HG03103 (cell line): ENCODE measurements at regions not wholly inside any gene's neighbourhood (a gene's known extent, or its start where the extent isn't known, plus 50 kb on each side); places are given as distances from the start of the nearest gene placed in this dataset.

Source experiments
- ATAC-seq: cut with Tn5 transposase; IDR thresholded peaks from one replicate; pipeline ENCODE4 v1.9.1; 2021; ENCODE audit warnings: low read depth; ENCODE audit not compliant: unreplicated experiment

GRCh38 chr1:62917314-62917713, 133.4 kb downstream of the ATG4C start:
- ATAC-seq, result no peak

DNA sequence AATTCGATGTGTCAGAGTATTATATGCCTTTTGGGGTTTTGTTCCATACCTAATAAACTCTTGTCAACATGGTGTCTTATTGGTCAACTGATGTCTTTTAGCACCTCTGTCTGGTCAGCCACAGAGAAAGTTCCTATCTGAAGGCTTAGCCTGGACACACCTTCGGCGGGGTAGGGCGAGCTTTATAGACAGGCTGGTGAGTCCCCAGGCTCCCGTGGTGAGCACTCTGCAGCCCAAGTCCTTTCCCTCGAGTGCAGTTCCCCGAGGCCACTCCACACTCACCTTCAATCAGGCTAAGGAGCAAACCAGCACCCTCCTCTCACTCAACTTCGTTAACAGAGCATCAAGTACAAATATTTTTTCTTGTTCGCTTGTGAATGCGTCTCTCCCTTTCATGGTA, 133.9 kb downstream of the ATG4C start:
- no peak for ATAC-seq

GRCh38 chr1:62918700-62919099, 134.8 kb downstream of the ATG4C start:
- no peak for ATAC-seq

DNA sequence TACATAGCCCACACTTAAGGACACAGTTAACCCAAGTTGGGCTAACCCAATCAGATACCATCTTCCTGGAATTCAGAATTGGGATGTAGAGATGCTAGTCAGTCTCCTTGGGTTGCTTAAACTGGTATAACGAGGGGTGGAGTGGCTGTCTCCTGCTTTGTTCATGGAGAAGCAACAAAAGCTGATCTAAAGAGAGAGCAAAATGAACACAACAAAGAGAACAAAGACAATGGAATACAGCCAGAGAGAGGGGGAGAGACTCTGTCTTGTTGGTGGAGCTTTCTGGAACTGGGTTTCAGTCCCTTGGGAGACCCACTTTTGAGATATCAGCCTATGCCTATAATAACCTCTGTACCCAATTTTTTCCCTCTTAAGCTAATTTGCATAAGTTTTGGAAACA, 138.1 kb downstream of the ATG4C start:
- ATAC-seq, result no peak

- ATAC-seq, result no peak
Observed at GRCh38 chr1:62924983-62925790, 141.3 kb downstream of the ATG4C start.

DNA sequence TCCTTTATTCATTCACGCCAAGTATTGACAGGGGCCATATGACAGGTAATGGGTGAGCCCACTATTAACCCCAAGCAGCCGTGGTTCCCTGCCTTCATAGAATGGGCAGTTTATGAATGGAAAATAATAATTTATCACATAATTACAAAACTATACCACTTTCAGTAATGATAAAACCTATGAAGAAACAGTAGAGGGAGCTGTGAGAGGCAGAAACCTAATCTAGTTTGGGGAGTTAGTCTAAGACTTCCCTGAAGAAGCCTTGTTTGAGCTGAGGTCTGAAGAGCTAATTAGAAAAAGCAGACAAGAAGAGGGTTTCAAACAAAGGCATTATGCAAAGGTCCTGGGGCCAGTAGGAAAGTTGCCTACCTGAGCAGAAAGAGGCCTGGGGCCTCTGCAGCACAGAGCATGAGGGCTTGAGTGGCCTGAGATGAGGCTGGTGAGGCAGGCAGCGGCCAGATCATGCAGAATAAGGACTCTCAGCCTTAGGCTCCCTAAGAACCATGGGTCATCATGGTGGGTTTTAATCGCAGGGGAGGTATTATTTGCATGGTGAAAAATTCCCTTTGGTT, 142.8 kb downstream of the ATG4C start:
- ATAC-seq, result no peak

DNA sequence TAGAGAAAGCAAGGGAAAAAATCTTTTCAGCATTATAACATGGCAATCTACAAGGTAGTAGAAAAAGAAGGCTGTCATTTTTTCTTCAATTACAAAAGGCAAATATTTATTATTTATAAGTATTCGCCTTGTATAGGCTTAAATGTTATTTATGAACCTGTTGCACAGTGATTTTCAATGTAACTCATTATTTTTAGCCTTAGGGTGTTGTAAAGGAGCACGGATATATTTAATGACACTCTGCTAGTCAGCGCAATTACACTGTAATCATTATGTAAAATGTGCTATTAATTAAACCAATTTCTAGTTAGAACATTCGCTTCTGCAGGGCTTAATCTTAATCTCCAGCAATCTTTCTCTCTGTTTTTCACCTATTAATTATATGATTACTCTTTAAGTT, 145.0 kb downstream of the ATG4C start:
- no peak for ATAC-seq

DNA sequence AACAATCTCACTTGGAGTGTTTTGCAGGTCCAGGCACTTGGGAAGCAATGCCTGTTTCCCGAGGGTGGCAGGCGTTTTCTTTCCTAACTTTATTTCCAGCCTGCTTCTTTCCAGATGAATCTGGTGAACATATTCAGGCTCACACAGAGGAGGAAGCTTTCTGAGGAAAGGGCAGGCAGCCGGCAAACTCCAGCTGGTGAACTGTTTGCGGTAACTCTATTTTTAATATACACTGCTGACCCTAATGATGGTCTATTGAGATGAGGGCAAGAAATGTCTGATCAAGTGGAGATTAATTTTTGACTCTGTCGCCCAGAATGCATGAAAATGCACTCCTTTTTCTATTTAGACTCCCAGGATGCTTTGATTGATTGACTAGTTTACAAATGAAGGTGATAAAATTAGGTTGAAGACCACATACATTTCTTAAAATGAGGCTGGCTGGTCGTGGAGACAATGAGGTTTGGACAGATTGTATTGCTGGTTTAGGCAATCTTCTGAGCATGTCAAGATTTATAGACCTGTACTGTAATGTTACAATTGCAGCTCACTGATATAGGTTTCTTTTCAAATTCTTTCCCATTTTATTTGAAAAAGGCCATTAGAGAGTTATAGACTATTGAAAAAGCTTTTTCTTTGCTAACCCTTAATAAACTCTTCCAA, 153.8 kb downstream of the ATG4C start:
- no peak for ATAC-seq

- ATAC-seq, result no peak
Observed at GRCh38 chr1:62941780-62942179, 157.8 kb downstream of the ATG4C start.

DNA sequence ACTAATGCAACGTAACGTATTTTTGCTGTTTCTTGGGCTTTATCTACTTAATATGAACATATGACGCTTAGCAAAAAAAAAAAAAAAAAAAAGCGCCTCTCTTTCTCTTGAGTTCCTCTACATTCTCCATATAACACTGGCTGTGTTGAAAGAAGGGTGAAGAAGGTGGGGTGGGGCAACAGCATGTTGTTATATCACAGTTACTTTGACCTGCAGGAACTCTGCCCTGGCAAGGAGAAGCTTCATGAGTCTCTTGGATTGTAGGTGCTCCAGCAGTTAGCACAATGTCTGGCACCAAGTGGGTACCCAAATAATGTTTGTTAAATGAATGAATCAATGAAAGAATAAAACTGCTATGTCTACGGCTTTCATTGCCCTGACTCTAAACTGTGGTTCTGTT, 162.6 kb downstream of the ATG4C start:
- ATAC-seq, result no peak

DNA sequence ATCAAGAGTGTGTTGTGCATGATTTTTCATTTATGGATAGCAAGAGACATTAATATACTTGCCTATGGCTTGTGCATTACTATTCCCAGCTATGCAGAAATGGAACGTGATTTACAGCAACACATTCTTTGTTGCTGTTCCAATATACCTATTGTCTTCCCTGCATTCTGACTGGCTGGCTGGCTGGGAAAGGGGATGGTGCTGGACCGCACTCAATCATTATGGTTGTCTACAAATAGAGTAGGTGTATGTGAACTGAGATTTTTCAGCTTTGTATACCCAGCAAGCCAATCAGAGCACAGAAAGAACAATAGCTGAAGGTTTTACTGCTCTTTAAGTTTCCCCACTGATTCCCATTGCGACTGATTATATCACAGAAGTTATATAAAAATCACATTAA, 167.5 kb downstream of the ATG4C start:
- no peak for ATAC-seq

- ATAC-seq, result no peak
Observed at GRCh38 chr1:62952596-62952995, 168.7 kb downstream of the ATG4C start.

GRCh38 chr1:62953633-62954032, 169.7 kb downstream of the ATG4C start:
- no peak for ATAC-seq

GRCh38 chr1:62954758-62955157, 170.8 kb downstream of the ATG4C start:
- no peak for ATAC-seq

- ATAC-seq, result no peak
Observed at GRCh38 chr1:62955666-62956065, 171.7 kb downstream of the ATG4C start.

GRCh38 chr1:62962014-62962812, 178.3 kb downstream of the ATG4C start:
- no peak for ATAC-seq

GRCh38 chr1:62962901-62963776, 179.2 kb downstream of the ATG4C start:
- ATAC-seq, result no peak

DNA sequence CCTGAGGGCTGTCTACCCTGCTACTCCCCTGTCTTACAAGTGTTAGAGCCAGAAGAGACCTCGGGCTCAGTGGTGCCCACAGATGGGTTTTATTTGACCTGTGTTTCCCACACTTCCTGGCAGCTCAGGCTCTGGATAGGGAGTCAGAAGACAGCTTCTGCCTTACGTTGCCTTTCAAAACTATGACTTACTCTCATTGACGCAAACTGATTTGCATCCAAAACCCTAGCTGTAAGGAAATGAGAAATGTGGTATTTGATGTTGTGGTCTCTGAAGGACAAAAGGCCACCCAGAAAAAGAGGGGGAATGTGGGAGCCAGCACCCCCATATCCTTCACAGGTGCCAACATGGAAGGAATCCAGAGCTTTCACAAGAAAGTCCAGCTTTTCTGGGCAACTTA, 180.2 kb downstream of the ATG4C start:
- ATAC-seq, result no peak

GRCh38 chr1:62967031-62967430, 183.1 kb downstream of the ATG4C start:
- ATAC-seq, result no peak

- ATAC-seq, result no peak
Observed at GRCh38 chr1:62977366-62977765, 193.4 kb downstream of the ATG4C start.
